DND-41 (cell line): ENCODE measurements at regions not wholly inside any gene's neighbourhood (a gene's known extent, or its start where the extent isn't known, plus 50 kb on each side); places are given as distances from the start of the nearest gene placed in this dataset.
"Not testable (repeated sequence)": the region's sequence is repeated elsewhere in the genome, so short reads cannot be mapped to it uniquely, and the experiment has no call there.

ENCODE experiments used
- ATAC-seq: fragments of 200-7000 bp; cut with Tn5 transposase; 3 replicates; pipeline ENCODE4 v1.9.1; 2021; ENCODE audit warnings: low read depth; ENCODE audit not compliant: insufficient read depth
- DNase-seq: peaks from one replicate; pipeline ENCODE4 v3.0.0-alpha.2; 2020
- H2AFZ ChIP-seq: 2 replicates; pipeline ENCODE4 v1.6.0; 2012; ENCODE audit warnings: low read depth, low read length
- H3K27ac ChIP-seq: 2 replicates; pipeline ENCODE4 v1.5.1; 2012; ENCODE audit warnings: low read length, inconsistent platforms
- H3K27me3 ChIP-seq: fragments of 200-600 bp; sonication (generic); 2 replicates; pipeline ENCODE4 v1.6.0; 2012; ENCODE audit warnings: low read length, mild to moderate bottlenecking, inconsistent platforms; ENCODE audit not compliant: insufficient read depth, poor library complexity
- H3K36me3 ChIP-seq: 2 replicates; pipeline ENCODE4 v1.5.1; 2012; ENCODE audit warnings: low read length, inconsistent platforms; ENCODE audit not compliant: insufficient read depth
- H3K4me1 ChIP-seq: 2 replicates; pipeline ENCODE4 v1.5.1; 2012; ENCODE audit warnings: mild to moderate bottlenecking, low read length; ENCODE audit not compliant: insufficient read depth
- H3K4me2 ChIP-seq: 2 replicates; pipeline ENCODE4 v1.6.0; 2012; ENCODE audit warnings: mild to moderate bottlenecking, moderate library complexity, low read length, inconsistent platforms; ENCODE audit not compliant: insufficient read depth
- H3K4me3 ChIP-seq, 2 experiments: fragments of 200-600 bp in 1 of 2; shearing (Covaris generic) in 1 of 2; 2 replicates each; pipeline ENCODE4 v1.5.1; 2012 to 2016; ENCODE audit warnings: inconsistent platforms in 2 of 2, low read length in 2 of 2, mild to moderate bottlenecking in 2 of 2, low read depth in 1 of 2, moderate library complexity in 1 of 2
- H3K79me2 ChIP-seq: 2 replicates; pipeline ENCODE4 v1.6.0; 2012; ENCODE audit warnings: low read length, inconsistent platforms; ENCODE audit not compliant: insufficient read depth
- H3K9ac ChIP-seq: 2 replicates; pipeline ENCODE4 v1.6.0; 2012; ENCODE audit warnings: low read depth, mild to moderate bottlenecking, inconsistent platforms, low read length, moderate library complexity
- H3K9me3 ChIP-seq: 2 replicates; pipeline ENCODE4 v1.5.1; 2012; ENCODE audit warnings: low read length, moderate library complexity, mild to moderate bottlenecking, inconsistent platforms; ENCODE audit not compliant: insufficient read depth, severe bottlenecking
- H4K20me1 ChIP-seq: 2 replicates; pipeline ENCODE4 v1.6.0; 2012; ENCODE audit warnings: low read length; ENCODE audit not compliant: insufficient read depth
- EZH2 ChIP-seq: IDR thresholded peaks from 3 replicates; pipeline ENCODE4 v1.6.1; 2012; ENCODE audit warnings: borderline replicate concordance, low read depth, mild to moderate bottlenecking, moderate library complexity, low read length, inconsistent platforms; ENCODE audit not compliant: severe bottlenecking
- TF ChIP-seq, protein P1 (sequence below): IDR thresholded peaks from 2 replicates; pipeline ENCODE4 v1.5.1; 2012; ENCODE audit warnings: borderline replicate concordance, low read length, moderate library complexity, mild to moderate bottlenecking; ENCODE audit not compliant: poor library complexity, severe bottlenecking; ENCODE audit errors: extremely low read depth

DNA sequence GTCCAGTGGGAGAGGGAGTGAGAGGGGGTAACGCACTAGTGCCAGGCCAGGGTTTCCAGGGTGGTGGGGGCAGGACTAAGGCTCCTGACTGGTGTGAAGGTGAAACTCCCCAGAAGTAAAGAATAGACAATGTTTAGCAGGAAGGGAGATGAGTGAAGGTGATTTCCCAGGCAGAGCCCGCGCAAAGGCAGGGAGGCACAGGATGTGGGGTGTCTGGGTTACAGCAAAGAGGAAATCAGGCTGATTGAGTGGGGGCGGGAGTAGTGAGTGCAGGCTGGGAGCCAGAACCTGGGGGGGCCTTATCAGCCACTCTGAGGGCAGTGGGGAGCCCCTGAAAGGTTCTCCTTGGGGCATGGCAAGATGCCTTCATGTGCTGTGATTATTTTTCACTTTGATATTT is 167.5 kb downstream of the UTP18 start:
- H3K4me3 ChIP-seq, result no peak overlapping the region
- TF ChIP-seq, protein P1, sequence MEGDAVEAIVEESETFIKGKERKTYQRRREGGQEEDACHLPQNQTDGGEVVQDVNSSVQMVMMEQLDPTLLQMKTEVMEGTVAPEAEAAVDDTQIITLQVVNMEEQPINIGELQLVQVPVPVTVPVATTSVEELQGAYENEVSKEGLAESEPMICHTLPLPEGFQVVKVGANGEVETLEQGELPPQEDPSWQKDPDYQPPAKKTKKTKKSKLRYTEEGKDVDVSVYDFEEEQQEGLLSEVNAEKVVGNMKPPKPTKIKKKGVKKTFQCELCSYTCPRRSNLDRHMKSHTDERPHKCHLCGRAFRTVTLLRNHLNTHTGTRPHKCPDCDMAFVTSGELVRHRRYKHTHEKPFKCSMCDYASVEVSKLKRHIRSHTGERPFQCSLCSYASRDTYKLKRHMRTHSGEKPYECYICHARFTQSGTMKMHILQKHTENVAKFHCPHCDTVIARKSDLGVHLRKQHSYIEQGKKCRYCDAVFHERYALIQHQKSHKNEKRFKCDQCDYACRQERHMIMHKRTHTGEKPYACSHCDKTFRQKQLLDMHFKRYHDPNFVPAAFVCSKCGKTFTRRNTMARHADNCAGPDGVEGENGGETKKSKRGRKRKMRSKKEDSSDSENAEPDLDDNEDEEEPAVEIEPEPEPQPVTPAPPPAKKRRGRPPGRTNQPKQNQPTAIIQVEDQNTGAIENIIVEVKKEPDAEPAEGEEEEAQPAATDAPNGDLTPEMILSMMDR, result no peak
- no peak for TF ChIP-seq EZH2
- H3K27me3 ChIP-seq, result peaks cover 3% of the 10 kb centered on the region
- no peak overlapping the region for H3K9ac ChIP-seq
- H3K4me2 ChIP-seq, result no peak overlapping the region
- H4K20me1 ChIP-seq, result no peaks in the 10 kb centered on the region
- no peak overlapping the region for H2AFZ ChIP-seq
- peak; percentile 91 for ATAC-seq
- no peaks in the 10 kb centered on the region for H3K36me3 ChIP-seq
- peak; percentile 58 for DNase-seq
- 0 out of 2 replicates have a peak overlapping the region, but pooled peaks have one; percentile 3 for H3K27ac ChIP-seq
- no peaks in the 10 kb centered on the region for H3K9me3 ChIP-seq
- H3K79me2 ChIP-seq, result no peaks in the 10 kb centered on the region
- peaks cover 9% of the 10 kb centered on the region for H3K4me1 ChIP-seq

DNA sequence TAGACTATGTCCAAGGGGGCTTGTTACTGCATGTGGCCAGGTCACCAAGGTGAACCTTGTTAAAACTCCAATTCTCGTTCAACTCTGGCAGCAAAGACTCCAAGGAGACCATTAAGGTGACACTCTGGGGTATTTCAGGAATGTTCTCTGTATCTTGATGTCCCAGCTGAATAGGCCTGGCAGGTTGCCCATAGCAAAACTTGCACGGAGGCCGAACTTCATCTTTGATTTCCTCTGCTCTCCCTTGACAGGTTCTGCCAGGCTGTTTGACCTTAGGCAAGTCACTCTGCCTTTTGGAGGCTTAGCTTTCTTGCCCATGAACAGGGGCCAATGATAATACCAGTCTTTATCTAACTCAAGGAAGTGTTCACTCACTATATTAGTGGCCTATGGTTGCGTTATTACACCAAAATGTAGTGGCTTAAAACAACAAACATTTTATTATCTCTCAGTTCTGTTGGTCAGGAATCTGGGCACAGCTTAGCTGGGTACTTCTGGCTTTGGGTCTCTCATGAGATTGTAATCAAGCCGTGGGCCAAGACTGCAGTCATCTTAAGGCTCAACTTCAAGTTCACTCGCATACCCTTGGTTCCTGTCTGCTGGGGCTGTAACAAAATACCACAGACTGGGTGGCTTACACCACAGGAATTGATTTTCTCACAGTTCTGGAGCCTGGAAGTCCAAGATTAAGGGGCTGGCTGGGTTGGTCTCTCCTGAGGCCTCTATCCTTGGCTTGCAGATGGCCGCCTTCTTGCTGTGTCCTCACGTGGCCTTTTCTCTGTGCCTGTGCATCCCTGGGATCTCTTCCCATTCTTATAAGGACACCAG is 168.5 kb downstream of the UTP18 start:
- H3K36me3 ChIP-seq, result no peaks in the 10 kb centered on the region
- H4K20me1 ChIP-seq, result no peaks in the 10 kb centered on the region
- DNase-seq, result no peak

DNA sequence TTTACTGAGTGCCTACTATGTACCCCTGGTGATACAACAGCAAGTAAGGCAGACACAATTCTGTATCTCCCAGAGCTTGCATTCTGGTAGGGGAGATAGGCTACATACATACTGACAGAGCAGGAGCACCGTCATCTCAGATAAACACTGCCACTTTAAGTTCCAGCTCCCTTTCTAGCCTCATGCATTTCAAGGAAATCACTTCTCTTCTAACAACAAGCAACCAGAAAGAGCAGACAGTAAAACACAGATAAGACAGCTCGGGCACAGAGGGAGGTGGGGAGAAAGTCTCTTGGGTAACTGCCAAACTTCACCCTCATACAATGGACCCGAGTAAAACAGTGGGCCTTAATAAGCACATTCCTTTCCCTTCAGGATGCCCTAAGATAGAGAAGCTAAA is 169.6 kb downstream of the UTP18 start:
- H3K79me2 ChIP-seq, H3K9me3 ChIP-seq, H3K36me3 ChIP-seq, H3K4me3 ChIP-seq, H3K27ac ChIP-seq, H3K4me2 ChIP-seq, ATAC-seq, H4K20me1 ChIP-seq, DNase-seq, H2AFZ ChIP-seq, H3K9ac ChIP-seq, H3K27me3 ChIP-seq, H3K4me1 ChIP-seq: not testable (repeated sequence)

More for the DNA sequence above, 168.5 kb downstream of the UTP18 start:
- ATAC-seq, result no peak
- Histone ChIP-seq H3K4me1 (peaks cover 9% of the 10 kb centered on the region), H3K27ac (no peak overlapping the region), H3K9ac (no peak overlapping the region), H3K79me2 (no peaks in the 10 kb centered on the region), H3K4me2 (no peak overlapping the region), H2AFZ (no peak overlapping the region), H3K4me3 (no peak overlapping the region), H3K9me3 (no peaks in the 10 kb centered on the region), H3K27me3 (peaks cover 3% of the 10 kb centered on the region)
- no peak for TF ChIP-seq EZH2
- TF ChIP-seq, protein P1, result no peak

DNA sequence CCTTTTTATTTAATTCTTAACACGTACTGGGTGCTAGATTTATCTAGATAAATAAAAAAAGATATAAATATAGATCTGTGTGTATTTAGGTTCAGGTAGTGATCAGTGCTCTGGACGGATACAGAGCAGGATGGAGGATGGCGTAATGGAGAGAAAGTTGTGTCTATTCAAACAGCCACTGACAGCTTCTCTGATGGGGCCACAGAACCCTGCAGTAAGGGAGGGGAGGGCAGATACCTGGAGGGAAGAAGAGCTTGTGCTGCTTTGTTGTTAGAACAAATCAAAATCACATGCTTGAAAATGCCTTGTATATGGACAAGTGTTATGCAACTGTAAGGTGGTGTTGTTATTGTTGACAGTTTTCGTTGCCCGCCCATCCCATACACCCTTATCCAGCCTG is 170.2 kb downstream of the UTP18 start:
- H3K4me3 ChIP-seq, result no peak overlapping the region
- no peak overlapping the region for H3K9ac ChIP-seq
- H3K4me2 ChIP-seq, result no peak overlapping the region
- no peaks in the 10 kb centered on the region for H3K79me2 ChIP-seq
- no peak for ATAC-seq
- no peaks in the 10 kb centered on the region for H3K36me3 ChIP-seq
- H2AFZ ChIP-seq, result no peak overlapping the region
- DNase-seq, result no peak
- H3K4me1 ChIP-seq, result peaks cover 9% of the 10 kb centered on the region
- TF ChIP-seq, protein P1, result no peak
- TF ChIP-seq EZH2, result no peak
- peaks cover 5% of the 10 kb centered on the region for H3K27me3 ChIP-seq
- H3K9me3 ChIP-seq, result no peaks in the 10 kb centered on the region
- no peaks in the 10 kb centered on the region for H4K20me1 ChIP-seq
- H3K27ac ChIP-seq, result no peak overlapping the region
